ENCODE measurements at regions not wholly inside any gene's neighbourhood (a gene's known extent, or its start where the extent isn't known, plus 50 kb on each side); places are given as distances from the start of the nearest gene placed in this dataset.

DNA sequence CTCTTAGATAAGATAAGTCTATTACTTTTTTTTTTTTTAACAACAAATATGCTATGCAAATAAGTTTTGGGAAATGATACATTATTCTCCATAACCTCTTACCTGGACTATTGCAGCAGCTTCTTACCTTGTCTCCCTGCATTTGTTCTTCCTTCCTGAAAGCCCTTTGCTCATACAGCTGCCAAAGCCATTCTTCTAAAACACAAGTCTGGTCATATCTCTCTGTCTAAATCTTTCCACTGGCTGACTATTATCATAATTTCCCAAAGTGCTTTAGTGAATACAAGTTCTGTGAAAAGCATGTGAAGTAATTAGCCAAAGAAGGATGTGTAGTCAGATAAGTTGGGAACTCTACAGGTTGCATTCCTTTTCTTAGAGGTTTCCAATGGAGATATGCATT is 115.4 kb upstream of the CNTLN start:
- Histone ChIP-seq H3K27me3 (ENCODE audit: control insufficient read depth, insufficient read depth, low read length) (no peaks in the 10 kb centered on the region), H3K36me3 (ENCODE audit: control insufficient read depth, insufficient read depth, low read length) (no peaks in the 10 kb centered on the region), H3K4me1 (ENCODE audit: control insufficient read depth, insufficient read depth, low read length) (peaks cover under 1% of the 10 kb centered on the region), H3K4me3 (ENCODE audit: low read length) (no peak overlapping the region), H3K27ac (ENCODE audit: low read length) (no peak overlapping the region), H3K9me3 (ENCODE audit: control insufficient read depth, low read depth, low read length) (no peaks in the 10 kb centered on the region)
- no peak for DNase-seq

DNA sequence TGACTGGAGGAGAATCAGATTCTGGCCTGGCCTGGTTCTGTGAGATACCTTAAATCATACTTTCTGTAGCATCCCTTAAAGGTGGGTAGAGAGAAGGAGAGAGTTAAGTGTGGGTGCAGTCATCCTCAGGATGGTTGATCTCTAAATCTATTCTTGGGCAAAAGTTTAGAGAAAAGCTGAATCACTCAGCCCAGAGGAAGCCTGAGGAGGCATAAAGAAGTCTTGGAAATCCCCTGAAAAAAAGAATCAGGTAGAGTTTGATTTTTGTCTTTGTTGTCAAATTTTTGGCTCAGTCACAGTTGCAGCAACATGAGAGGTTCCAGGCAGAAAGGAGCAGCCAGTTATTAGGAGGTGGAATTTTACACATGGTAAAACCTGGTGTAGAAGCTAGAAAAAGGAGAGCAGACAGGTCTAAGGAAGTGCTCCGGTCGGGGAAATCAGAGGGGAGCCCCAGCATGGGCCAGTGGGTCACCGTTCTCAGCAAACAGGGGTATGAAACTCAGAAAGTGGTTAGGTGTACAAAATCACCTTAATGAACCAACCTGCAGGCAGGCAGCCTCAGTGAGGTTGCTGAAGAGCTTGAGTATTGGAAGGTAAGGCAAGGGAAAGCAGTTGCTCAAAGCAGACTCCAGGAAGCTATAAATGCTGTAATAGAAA is 116.2 kb upstream of the CNTLN start:
- Histone ChIP-seq H3K9me3 (ENCODE audit: control insufficient read depth, low read depth, low read length) (no peaks in the 10 kb centered on the region), H3K4me3 (ENCODE audit: low read length) (no peak overlapping the region), H3K36me3 (ENCODE audit: control insufficient read depth, insufficient read depth, low read length) (no peaks in the 10 kb centered on the region), H3K27ac (ENCODE audit: low read length) (no peak overlapping the region), H3K4me1 (ENCODE audit: control insufficient read depth, insufficient read depth, low read length) (peaks cover 7% of the 10 kb centered on the region), H3K27me3 (ENCODE audit: control insufficient read depth, insufficient read depth, low read length) (no peaks in the 10 kb centered on the region)
- no CpG with 5 or more reads among the region's 3 CpGs for WGBS (ENCODE audit: insufficient coverage, low lambda C conversion rate)
- DNase-seq: no peak

DNA sequence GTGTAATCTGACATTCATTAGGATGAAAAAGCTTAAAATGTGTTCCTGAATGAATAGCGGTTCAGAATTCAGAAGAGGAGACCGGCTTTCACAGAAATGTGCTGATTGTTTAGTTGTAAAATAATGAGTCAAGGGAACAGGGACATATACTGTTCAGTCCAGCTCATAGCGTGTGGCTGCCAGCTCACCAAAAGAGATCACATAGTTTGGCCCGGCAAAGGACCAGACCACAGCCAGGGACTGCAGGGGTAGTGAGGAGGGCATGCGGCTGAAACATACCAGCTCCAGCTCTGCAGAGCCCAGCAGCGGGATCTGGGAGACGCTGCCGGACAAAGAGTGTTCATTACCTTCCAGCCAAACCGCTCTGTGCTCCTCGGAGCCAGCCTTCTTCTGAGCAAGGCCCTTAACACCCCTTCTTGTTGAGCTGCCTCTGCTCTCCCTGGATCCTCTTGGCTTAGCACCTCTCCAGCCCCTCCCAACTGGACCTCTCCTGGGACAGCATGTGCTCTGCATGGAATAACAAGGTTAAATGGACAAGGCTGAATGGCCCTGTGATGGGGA is 116.8 kb upstream of the CNTLN start:
- Histone ChIP-seq H3K4me3 (ENCODE audit: low read length) (no peak overlapping the region), H3K36me3 (ENCODE audit: control insufficient read depth, insufficient read depth, low read length) (no peaks in the 10 kb centered on the region), H3K27me3 (ENCODE audit: control insufficient read depth, insufficient read depth, low read length) (no peaks in the 10 kb centered on the region), H3K9me3 (ENCODE audit: control insufficient read depth, low read depth, low read length) (no peaks in the 10 kb centered on the region), H3K27ac (ENCODE audit: low read length) (no peak overlapping the region), H3K4me1 (ENCODE audit: control insufficient read depth, insufficient read depth, low read length) (peaks cover 14% of the 10 kb centered on the region)
- no peak for DNase-seq
- WGBS (ENCODE audit: insufficient coverage, low lambda C conversion rate): no CpG with 5 or more reads among the region's 10 CpGs

DNA sequence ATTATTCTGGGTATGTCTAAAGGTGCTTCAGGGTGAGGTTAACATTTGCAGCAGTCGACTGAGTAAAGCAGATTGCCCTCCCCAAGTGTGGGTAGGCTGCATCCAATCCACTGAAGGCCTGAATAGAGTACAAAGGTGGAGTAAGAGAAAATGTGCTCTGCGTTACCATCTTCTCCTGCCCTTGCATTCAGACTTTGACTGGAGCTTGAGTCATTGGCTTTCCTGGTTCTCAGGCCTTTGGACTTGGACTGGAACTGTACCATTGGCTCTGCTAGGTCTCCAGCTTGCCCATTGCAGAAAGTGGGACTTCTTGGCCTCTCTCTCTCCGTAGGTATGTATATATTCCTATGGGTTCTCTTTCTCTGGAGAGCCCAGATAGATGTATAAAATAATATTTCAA is 120.9 kb upstream of the CNTLN start:
- Histone ChIP-seq H3K27ac (ENCODE audit: low read length) (peak overlapping the region; percentile 64), H3K36me3 (ENCODE audit: control insufficient read depth, insufficient read depth, low read length) (no peaks in the 10 kb centered on the region), H3K4me1 (ENCODE audit: control insufficient read depth, insufficient read depth, low read length) (peaks cover 34% of the 10 kb centered on the region), H3K27me3 (ENCODE audit: control insufficient read depth, insufficient read depth, low read length) (no peaks in the 10 kb centered on the region), H3K9me3 (ENCODE audit: control insufficient read depth, low read depth, low read length) (no peaks in the 10 kb centered on the region), H3K4me3 (ENCODE audit: low read length) (no peak overlapping the region)
- no CpG with 5 or more reads among the region's 3 CpGs for WGBS (ENCODE audit: insufficient coverage, low lambda C conversion rate)
- peak; percentile 47 to 70 for DNase-seq

DNA sequence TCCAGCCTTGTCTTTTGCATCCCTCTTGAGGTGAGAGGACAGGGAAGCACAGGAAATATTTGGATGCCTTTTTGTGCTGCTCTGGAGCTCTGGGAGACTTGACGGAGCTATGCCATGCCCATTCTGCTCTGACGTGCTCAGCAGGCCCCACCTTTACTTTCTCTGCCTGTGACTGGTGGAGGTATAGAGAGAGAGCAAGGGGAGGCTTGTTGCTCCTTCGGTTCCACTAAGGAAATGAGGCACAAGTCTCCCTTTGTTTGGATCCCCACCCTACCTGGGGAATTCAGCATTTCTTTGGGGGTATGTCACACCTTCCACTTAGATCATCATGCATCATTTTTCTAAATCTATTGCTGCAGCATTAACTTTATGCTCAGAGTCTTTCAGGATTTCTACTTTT is 121.8 kb upstream of the CNTLN start:
- no peaks in the 10 kb centered on the region for H3K36me3 ChIP-seq (ENCODE audit: control insufficient read depth, insufficient read depth, low read length)
- peak overlapping the region; percentile 66 for H3K27ac ChIP-seq (ENCODE audit: low read length)
- H3K4me1 ChIP-seq (ENCODE audit: control insufficient read depth, insufficient read depth, low read length): peaks cover 37% of the 10 kb centered on the region
- H3K4me3 ChIP-seq (ENCODE audit: low read length): no peak overlapping the region
- no CpG with 5 or more reads among the region's 3 CpGs for WGBS (ENCODE audit: insufficient coverage, low lambda C conversion rate)
- no peak for DNase-seq
- no peaks in the 10 kb centered on the region for H3K9me3 ChIP-seq (ENCODE audit: control insufficient read depth, low read depth, low read length)
- H3K27me3 ChIP-seq (ENCODE audit: control insufficient read depth, insufficient read depth, low read length): no peaks in the 10 kb centered on the region

DNA sequence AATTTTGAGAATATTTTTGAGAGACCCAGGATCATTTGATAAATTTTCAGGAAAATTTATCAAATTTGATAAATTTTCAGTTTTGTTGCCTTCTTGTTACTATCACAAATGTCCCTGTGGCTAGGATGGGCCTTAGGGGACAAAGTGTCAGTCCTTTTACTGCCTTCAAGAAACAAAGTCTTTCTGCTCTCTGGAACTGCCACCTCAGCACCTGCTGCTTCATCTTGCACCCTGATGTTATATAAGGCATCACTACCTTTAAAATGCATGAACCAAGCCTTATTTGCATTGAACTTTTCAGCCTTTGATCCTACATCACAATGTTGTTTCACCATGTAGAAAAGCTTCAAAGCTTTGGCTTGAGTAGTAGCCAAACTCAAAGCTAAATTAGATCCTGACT is 123.0 kb upstream of the CNTLN start:
- DNase-seq: peak; percentile 56 to 77
- Histone ChIP-seq H3K9me3 (ENCODE audit: control insufficient read depth, low read depth, low read length) (no peaks in the 10 kb centered on the region), H3K27ac (ENCODE audit: low read length) (peak overlapping the region; percentile 66), H3K4me1 (ENCODE audit: control insufficient read depth, insufficient read depth, low read length) (peaks cover 47% of the 10 kb centered on the region), H3K4me3 (ENCODE audit: low read length) (no peak overlapping the region), H3K27me3 (ENCODE audit: control insufficient read depth, insufficient read depth, low read length) (no peaks in the 10 kb centered on the region), H3K36me3 (ENCODE audit: control insufficient read depth, insufficient read depth, low read length) (no peaks in the 10 kb centered on the region)

DNA sequence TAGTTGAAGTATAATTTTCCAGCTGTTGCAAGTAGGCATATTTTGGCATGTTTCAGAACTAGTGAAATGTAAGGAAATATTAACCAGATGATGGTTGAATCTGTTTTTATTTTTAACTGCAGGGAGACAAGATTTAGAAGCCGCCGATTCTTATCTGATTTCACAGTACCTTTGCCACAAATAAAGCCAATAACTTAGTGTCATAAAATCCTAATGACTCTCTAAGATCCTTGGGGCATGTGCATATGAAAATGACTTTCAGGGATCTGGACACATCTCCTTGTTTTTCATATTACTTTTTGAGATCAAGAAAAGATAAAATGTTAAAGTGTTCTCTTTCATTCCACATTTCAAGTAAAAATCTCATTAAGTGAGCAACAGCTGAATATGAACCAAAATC is 125.8 kb upstream of the CNTLN start:
- H3K36me3 ChIP-seq (ENCODE audit: control insufficient read depth, insufficient read depth, low read length): no peaks in the 10 kb centered on the region
- no peak for DNase-seq
- no peaks in the 10 kb centered on the region for H3K9me3 ChIP-seq (ENCODE audit: control insufficient read depth, low read depth, low read length)
- H3K4me1 ChIP-seq (ENCODE audit: control insufficient read depth, insufficient read depth, low read length): peaks cover 45% of the 10 kb centered on the region
- H3K4me3 ChIP-seq (ENCODE audit: low read length): no peak overlapping the region
- H3K27me3 ChIP-seq (ENCODE audit: control insufficient read depth, insufficient read depth, low read length): no peaks in the 10 kb centered on the region
- no peak overlapping the region for H3K27ac ChIP-seq (ENCODE audit: low read length)
- WGBS (ENCODE audit: insufficient coverage, low lambda C conversion rate): no CpG with 5 or more reads among the region's 2 CpGs

DNA sequence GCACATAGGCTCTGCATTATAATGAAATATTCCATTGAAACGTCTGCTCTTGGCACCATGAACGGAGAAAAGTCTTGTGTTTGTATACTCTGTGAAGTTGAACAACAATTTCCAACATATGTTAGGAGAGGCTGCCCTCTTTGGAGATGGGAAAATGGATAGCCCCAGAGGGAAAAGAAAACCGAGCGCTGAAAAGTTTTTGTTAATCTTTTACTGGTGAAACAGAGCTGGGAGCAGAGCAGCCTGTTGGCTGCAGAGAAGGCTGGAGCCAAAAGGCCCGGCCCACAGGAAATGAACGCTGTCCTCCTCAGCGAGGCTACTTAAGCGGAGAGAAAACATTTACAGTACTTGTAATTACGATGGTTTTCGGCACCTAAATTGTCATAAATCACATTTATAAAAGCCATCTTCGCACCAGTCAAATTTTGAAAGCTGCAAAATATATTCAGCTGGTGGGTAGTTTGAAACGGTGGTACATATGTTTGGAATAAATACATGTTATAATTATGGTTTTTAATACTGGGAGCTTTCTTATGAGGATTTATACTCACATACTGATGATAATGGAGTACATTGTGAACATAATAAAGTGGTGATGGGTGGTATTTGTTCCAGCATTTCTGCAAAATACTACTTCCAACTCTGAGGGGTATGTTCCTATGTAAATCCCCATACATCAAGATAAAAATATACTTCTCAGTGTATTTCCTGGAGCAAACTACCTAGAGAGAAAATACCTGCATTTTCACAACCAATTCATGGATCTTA is 129.6 kb upstream of the CNTLN start:
- Histone ChIP-seq H3K9me3 (ENCODE audit: control insufficient read depth, low read depth, low read length) (no peaks in the 10 kb centered on the region), H3K27ac (ENCODE audit: low read length) (peak overlapping the region; percentile 69), H3K36me3 (ENCODE audit: control insufficient read depth, insufficient read depth, low read length) (no peaks in the 10 kb centered on the region), H3K4me3 (ENCODE audit: low read length) (peak overlapping the region; percentile 17), H3K27me3 (ENCODE audit: control insufficient read depth, insufficient read depth, low read length) (no peaks in the 10 kb centered on the region), H3K4me1 (ENCODE audit: control insufficient read depth, insufficient read depth, low read length) (peaks cover 18% of the 10 kb centered on the region)
- 3% methylated on average over 4 of the region's 12 CpGs for WGBS (ENCODE audit: insufficient coverage, low lambda C conversion rate)
- DNase-seq: peak; percentile 73 to 85

DNA sequence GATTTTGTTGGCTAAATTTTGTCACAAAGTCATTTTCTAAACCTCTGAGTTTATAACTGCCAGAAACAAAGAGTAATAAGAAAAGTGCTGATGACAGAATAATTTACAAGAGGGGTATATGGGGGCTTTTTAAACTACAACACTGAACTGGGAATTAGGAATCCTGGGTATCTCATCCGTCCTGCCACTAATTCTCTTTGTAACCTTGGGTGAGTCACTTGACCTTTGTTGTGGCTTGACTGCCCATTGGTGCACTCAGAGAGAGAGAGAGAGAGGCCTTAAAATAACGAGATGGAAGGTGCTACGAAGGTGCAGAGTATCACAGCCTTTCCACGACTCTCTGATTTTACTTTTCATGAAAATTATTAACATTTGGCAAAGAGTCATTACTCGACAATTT is 130.3 kb upstream of the CNTLN start:
- Histone ChIP-seq H3K27ac (ENCODE audit: low read length) (peak overlapping the region; percentile 69), H3K9me3 (ENCODE audit: control insufficient read depth, low read depth, low read length) (no peaks in the 10 kb centered on the region), H3K36me3 (ENCODE audit: control insufficient read depth, insufficient read depth, low read length) (no peaks in the 10 kb centered on the region), H3K27me3 (ENCODE audit: control insufficient read depth, insufficient read depth, low read length) (no peaks in the 10 kb centered on the region), H3K4me3 (ENCODE audit: low read length) (no peak overlapping the region), H3K4me1 (ENCODE audit: control insufficient read depth, insufficient read depth, low read length) (peaks cover 18% of the 10 kb centered on the region)
- DNase-seq: peak in 1 of 2 donors; percentile 24
- 17% methylated on average over 1 of the region's 5 CpGs for WGBS (ENCODE audit: insufficient coverage, low lambda C conversion rate)

DNA sequence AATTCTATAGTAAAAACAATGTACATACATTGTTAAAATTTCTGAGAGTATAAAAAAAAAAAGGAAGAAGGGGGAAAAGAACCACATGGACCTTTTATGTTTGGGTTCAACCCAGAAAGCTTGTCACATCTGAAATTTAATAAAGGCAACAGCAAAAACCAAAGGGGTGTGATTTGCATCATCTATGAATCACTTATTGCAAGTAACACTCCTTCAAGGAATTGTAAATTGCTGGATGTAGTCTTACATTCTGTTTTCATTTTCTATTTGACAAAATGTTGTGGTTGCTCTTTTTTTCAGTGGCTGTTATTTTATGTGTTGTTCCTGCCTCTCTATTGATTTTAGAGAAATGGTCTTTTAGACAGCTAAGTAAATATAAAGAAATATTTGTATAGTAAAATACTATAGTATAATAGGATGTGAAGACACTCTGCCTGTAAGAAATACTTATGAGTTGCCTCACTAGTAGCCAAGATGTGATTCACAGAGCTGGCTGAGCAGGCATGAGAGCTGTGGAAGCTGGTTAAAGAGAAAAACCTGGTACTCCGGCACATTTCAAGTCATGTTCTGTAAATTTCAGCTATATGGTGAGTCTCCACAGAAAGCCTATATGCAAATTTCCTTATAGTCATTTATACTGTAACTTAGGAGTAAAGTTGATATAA is 131.1 kb upstream of the CNTLN start:
- no peak overlapping the region for H3K27ac ChIP-seq (ENCODE audit: low read length)
- no peaks in the 10 kb centered on the region for H3K36me3 ChIP-seq (ENCODE audit: control insufficient read depth, insufficient read depth, low read length)
- H3K27me3 ChIP-seq (ENCODE audit: control insufficient read depth, insufficient read depth, low read length): no peaks in the 10 kb centered on the region
- no peak for DNase-seq
- H3K4me1 ChIP-seq (ENCODE audit: control insufficient read depth, insufficient read depth, low read length): peaks cover 14% of the 10 kb centered on the region
- H3K4me3 ChIP-seq (ENCODE audit: low read length): no peak overlapping the region
- H3K9me3 ChIP-seq (ENCODE audit: control insufficient read depth, low read depth, low read length): no peaks in the 10 kb centered on the region
- no CpG with 5 or more reads among the region's 1 CpG for WGBS (ENCODE audit: insufficient coverage, low lambda C conversion rate)
